LNCAP (cell line): ENCODE measurements at regions not wholly inside any gene's neighbourhood (a gene's known extent, or its start where the extent isn't known, plus 50 kb on each side); places are given as distances from the start of the nearest gene placed in this dataset.

ENCODE experiments used
- TF ChIP-seq, protein P1 (sequence below): fragments of 450-650 bp; IDR thresholded peaks from 2 replicates; pipeline ENCODE4 v1.5.1; 2017; ENCODE audit warnings: mild to moderate bottlenecking

DNA sequence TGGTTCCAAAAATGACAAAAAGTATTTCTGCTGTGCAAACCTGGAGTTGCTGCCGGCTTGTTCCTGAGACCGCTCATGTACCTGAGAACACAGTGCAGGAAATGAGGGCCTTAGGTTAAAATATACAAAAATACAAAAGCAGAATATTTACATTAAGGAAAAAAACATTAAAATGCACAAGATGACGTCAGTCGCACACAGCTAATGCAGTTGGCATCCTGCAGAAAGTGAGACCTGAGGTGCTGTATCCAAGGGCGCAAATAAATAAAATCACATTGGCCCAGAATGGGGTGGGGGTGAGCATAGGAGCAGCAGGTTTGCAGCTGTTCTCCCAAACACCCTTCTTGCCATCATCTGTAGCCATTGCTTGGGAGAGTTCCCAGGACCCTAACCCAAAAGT, 310.6 kb upstream of the BTBD3 start:
- TF ChIP-seq, protein P1, sequence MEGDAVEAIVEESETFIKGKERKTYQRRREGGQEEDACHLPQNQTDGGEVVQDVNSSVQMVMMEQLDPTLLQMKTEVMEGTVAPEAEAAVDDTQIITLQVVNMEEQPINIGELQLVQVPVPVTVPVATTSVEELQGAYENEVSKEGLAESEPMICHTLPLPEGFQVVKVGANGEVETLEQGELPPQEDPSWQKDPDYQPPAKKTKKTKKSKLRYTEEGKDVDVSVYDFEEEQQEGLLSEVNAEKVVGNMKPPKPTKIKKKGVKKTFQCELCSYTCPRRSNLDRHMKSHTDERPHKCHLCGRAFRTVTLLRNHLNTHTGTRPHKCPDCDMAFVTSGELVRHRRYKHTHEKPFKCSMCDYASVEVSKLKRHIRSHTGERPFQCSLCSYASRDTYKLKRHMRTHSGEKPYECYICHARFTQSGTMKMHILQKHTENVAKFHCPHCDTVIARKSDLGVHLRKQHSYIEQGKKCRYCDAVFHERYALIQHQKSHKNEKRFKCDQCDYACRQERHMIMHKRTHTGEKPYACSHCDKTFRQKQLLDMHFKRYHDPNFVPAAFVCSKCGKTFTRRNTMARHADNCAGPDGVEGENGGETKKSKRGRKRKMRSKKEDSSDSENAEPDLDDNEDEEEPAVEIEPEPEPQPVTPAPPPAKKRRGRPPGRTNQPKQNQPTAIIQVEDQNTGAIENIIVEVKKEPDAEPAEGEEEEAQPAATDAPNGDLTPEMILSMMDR, result no peak

DNA sequence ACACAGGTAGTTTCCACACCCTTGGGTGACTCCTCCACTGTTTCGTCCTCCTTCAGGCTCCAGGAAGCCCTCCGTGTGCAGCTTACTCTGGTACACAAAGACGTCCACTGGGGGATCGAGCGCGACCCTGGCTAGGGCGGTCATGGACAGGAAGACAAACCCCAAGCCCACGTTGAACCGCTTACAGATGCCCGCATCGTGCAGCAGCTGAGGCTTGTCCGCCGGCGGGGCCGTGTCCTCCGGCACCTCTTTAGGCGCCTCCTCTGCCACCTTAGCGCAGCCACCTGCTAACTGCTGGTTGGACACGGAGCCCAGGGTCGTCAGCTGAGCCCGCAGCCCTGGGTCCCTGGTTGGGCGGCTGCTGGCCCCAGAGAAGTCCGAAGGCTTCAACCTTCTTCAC, 309.0 kb upstream of the BTBD3 start:
- TF ChIP-seq, protein P1, result no peak

DNA sequence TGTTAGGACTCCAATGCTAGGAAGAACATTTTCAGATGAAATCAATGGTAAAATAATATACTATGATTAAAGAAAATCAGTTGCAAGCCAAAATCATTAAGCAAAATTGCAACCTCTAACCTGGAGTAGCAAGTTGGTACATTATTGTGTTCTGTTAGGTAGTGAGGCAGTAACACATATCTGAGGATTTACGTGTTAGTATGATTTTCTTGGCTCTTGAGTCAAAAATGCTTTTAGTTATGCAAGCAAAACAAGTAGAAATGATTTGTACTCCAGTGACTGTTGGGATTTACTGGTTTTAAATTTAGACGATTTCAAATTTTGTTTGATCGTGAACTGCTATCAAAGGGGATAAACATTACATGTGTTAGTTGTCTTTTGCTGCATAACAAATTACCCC, 293.0 kb upstream of the BTBD3 start:
- TF ChIP-seq, protein P1, result no peak

DNA sequence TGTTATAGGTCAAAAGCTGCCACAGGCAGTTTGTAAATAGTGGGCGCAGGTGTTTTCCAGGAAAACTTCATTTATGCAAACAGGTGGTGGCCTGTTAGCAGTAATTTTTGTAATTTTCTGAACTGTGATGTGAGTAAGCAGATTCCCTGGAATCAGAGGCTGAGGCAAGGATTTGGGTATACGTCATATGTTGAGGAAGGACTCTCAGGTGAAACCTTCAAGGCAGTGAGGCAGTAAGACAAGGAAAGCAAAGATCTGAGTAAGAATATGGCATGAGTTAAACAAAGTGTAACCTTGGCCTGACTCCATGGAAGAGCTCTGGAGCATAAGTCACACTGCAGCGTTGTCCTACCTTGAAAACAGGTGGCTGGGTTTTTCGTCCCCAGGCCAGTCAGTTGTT, 291.1 kb upstream of the BTBD3 start:
- TF ChIP-seq, protein P1, result no peak

DNA sequence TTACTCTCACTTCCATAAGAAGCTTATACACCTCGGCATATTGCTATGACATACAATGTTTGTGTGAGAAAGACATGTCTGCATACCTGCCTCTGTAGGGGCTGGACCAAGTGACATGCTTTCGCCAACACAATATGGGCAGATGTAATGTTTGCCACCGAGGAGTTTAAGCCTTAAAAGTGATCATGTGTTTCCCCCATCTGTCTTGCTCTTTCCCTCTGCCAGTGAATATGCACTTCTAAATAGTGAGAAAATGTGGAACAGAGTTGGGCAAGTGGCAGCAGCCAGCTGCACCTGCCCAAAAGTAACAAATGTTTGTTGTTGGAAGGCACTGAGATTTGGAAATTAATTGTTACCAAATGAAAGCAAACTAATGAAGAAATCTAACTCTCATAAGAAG, 274.8 kb upstream of the BTBD3 start:
- TF ChIP-seq, protein P1, result no peak

DNA sequence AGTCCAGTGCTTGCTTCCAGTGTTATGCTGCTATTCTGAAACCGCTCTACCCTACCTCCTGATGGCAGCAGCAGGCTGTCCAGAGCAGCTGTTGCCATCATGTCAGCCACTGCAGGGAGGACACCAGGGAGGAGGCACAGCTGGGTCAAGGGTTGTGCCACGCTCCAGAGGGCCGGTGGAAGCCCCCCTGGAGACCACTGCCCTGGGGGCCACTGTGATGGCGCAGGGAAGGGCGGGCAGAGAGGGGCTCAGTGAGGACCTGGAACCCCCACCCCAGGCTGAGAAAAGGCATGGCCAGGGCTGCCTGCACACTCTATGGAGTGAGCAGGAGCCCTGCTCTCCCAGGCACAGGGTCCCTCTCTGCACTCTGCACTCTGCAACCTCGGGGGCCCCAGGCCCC, 271.3 kb upstream of the BTBD3 start:
- TF ChIP-seq, protein P1, result no peak

DNA sequence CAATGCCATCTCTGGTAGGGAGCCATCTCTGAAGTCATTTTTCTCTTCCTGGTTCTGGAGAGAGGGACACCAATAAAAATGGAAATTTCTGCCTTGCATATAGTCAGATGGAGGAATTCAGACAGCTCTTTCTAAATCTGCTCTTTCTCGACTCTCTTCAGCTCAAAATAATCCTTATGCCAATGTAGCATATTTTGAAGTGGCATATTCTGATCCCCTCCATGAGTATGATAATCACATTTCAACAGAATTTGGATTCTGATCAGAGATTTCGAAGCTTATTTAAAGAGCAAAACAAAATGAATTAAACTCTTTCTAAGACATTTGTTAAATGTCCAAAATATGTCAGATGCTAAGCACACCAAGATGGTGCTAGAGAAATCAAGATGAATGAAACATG, 267.1 kb upstream of the BTBD3 start:
- TF ChIP-seq, protein P1, result no peak

DNA sequence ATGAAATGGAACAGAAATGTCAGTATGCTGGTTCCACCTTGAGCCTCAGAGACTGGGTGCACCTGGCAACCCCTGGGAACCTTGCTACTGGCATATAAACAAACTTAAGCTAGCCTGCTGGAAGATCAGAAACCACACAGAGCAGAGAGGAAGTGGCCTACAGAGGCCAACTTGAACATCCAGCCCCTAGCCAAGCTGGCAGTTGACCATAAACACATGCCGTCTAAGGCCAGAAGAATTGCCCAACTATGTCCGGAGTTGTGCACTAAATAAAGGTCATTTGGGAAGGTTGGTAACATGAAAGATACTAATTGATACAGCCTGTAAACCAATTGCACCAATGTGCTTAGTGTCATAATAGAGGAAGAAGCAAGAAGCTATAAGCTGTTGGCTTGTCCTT, 266.6 kb upstream of the BTBD3 start:
- TF ChIP-seq, protein P1, result no peak
